Activated CD8-positive, alpha-beta T cell treated with anti-CD3 and anti-CD28 coated beads for 36 hours (primary cell): ENCODE measurements at regions not wholly inside any gene's neighbourhood (a gene's known extent, or its start where the extent isn't known, plus 50 kb on each side); places are given as distances from the start of the nearest gene placed in this dataset.
"Not testable (repeated sequence)": the region's sequence is repeated elsewhere in the genome, so short reads cannot be mapped to it uniquely, and the experiment has no call there.

ENCODE experiments used
- ATAC-seq: fragments of 200-7000 bp; cut with Tn5 transposase; one replicate; pipeline ENCODE4 v1.10.0; 2021; ENCODE audit warnings: mild to moderate bottlenecking, moderate library complexity
- CTCF ChIA-PET: fragments of 350-600 bp; sonication (Branson Sonifier 250); formaldehyde crosslinking; loops from one replicate; lab custom pipeline; 2021; ENCODE audit warnings: antibody characterized with exemption; lab: Charles Lee
- POLR2A ChIA-PET: fragments of 350-600 bp; sonication (Branson Sonifier 250); formaldehyde crosslinking; loops from one replicate; lab custom pipeline; 2021; ENCODE audit warnings: antibody characterized with exemption; lab: Charles Lee
- DNase-seq: peaks from one replicate; pipeline ENCODE4 v3.0.0-alpha.2; 2020
- H3K27ac Mint-ChIP-seq: one replicate; pipeline ENCODE4 v1.8.0; 2021; ENCODE audit warnings: mild to moderate bottlenecking, mixed read lengths
- H3K27me3 Mint-ChIP-seq: one replicate; pipeline ENCODE4 v1.8.0; 2021; ENCODE audit warnings: mixed read lengths
- H3K36me3 Mint-ChIP-seq: one replicate; pipeline ENCODE4 v1.8.0; 2021; ENCODE audit warnings: low read depth, mixed read lengths
- H3K4me1 Mint-ChIP-seq: one replicate; pipeline ENCODE4 v1.8.0; 2021; ENCODE audit warnings: low read depth, mixed read lengths
- H3K4me3 Mint-ChIP-seq: one replicate; pipeline ENCODE4 v1.8.0; 2021; ENCODE audit warnings: mild to moderate bottlenecking, moderate library complexity, mixed read lengths
- H3K9me3 Mint-ChIP-seq: one replicate; pipeline ENCODE4 v1.8.0; 2021; ENCODE audit warnings: mixed read lengths
- intact Hi-C: fragments of 100-400 bp; cut with micrococcal nuclease; formaldehyde crosslinking; loops from one replicate; pipeline ENCODE4 v1.10.0; 2022
- TF ChIP-seq, protein P1 (sequence below): fragments of 200-600 bp; IDR thresholded peaks from one replicate; pipeline ENCODE4 v1.8.0; 2022; ENCODE audit warnings: antibody characterized with exemption, mild to moderate bottlenecking

DNA sequence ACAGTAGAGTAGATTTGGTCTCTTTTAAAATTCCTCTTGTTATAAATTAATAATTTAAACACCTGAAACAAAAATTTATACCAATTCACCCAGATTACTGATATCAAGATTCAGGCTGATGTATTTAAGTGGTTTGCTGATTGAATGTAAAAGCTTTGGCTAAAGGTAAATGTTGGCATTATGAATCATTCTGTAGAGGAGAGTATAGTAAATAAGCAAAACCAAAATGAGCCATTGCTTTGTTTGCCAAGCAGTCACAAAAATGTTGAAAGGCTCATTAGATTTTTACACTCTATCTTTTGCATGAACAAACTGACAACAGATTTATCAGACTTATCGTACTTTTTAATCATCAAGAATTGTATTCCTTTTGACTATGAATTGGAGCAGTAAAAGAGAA is 332.6 kb downstream of the FAM170A start:
- Mint-ChIP-seq H3K4me1 (no peaks in the 10 kb centered on the region), H3K36me3 (no peaks in the 10 kb centered on the region), H3K27ac (no peak overlapping the region), H3K4me3 (no peak overlapping the region), H3K9me3 (no peaks in the 10 kb centered on the region), H3K27me3 (no peaks in the 10 kb centered on the region)
- ChIA-PET CTCF (no interaction called here), POLR2A (no interaction called here)
- intact Hi-C loops, result no loop called here
- no peak for DNase-seq
- TF ChIP-seq, protein P1, sequence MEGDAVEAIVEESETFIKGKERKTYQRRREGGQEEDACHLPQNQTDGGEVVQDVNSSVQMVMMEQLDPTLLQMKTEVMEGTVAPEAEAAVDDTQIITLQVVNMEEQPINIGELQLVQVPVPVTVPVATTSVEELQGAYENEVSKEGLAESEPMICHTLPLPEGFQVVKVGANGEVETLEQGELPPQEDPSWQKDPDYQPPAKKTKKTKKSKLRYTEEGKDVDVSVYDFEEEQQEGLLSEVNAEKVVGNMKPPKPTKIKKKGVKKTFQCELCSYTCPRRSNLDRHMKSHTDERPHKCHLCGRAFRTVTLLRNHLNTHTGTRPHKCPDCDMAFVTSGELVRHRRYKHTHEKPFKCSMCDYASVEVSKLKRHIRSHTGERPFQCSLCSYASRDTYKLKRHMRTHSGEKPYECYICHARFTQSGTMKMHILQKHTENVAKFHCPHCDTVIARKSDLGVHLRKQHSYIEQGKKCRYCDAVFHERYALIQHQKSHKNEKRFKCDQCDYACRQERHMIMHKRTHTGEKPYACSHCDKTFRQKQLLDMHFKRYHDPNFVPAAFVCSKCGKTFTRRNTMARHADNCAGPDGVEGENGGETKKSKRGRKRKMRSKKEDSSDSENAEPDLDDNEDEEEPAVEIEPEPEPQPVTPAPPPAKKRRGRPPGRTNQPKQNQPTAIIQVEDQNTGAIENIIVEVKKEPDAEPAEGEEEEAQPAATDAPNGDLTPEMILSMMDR, result no peak
- ATAC-seq, result no peak

DNA sequence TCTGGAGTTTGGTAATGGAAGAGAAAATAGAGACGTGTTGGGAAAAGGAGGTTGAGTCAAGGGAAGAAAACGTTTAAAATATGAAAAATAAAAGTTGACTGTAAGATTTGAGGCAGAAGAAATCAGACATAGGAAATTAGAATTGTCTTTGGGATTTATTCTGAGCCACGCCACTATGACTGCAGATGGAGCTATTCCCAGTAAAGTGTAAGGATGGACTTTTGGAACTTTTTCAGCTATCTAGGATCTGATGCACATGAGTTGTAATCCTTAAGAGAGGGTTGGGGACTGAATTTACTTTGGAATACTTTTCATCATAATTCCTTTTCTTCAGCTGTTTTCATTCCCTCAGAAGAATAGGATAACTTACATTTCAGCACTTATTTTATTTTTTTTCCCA is 336.7 kb downstream of the FAM170A start:
- Mint-ChIP-seq H3K27me3 (no peaks in the 10 kb centered on the region), H3K36me3 (no peaks in the 10 kb centered on the region), H3K4me1 (no peaks in the 10 kb centered on the region), H3K9me3 (peaks cover 2% of the 10 kb centered on the region), H3K27ac (no peak overlapping the region), H3K4me3 (no peak overlapping the region)
- DNase-seq (no peak), ATAC-seq (no peak)
- TF ChIP-seq, protein P1, result no peak
- ChIA-PET POLR2A (interaction anchor here (0.6 kb wide), 1 partner anchor 473 kb away, joined by 3 read pairs; no protein-coding TSS in a partner anchor), CTCF (no interaction called here)
- intact Hi-C loops, result no loop called here

DNA sequence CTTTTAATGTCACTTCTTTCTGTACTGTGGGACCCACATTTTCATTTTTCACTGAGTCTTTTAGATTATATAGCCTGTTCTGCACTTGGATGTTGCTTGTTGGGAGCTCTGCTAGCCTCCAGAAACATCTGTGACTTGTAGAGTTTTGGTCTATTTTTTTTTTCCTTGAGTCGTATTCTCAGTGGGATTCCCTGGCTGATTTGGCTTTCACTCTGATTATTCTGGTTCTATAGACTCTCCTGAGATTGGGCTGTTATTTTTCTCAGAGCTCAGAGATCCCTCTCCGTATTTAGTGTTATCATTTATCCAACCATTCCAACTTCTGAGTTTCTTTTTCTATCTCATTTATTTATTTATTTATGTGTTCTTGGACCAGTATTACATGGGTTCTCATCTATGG is 339.3 kb downstream of the FAM170A start:
- H3K27ac Mint-ChIP-seq, result no peak overlapping the region
- CTCF ChIA-PET, result no interaction called here

DNA sequence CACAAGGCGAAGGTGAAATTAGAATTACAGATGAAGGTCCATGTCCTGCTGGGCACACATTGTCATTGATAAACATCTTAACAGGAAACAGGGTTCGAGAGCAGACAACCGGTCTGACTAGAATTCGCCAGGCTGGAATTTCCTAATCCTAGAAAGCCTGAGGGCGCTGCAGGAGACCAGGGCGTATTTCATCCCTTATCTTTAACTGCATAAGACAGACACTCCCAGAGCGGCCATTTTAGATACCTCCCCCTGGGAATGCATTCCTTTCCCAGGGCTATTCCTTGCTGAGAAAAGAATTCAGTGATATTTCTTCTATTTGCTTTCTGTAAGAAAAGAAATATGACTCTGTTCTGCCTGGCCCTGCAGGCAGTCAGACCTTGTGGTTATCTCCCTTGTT is 357.7 kb downstream of the FAM170A start:
- ATAC-seq, H3K27me3 Mint-ChIP-seq, CTCF ChIA-PET, H3K36me3 Mint-ChIP-seq, H3K4me3 Mint-ChIP-seq, POLR2A ChIA-PET, H3K4me1 Mint-ChIP-seq, intact Hi-C loops, DNase-seq, H3K27ac Mint-ChIP-seq: not testable (repeated sequence)
- peaks cover 17% of the 10 kb centered on the region for H3K9me3 Mint-ChIP-seq

More for the DNA sequence above, 339.3 kb downstream of the FAM170A start:
- Mint-ChIP-seq H3K36me3 (no peaks in the 10 kb centered on the region), H3K27me3 (no peaks in the 10 kb centered on the region), H3K4me3 (no peak overlapping the region), H3K4me1 (no peaks in the 10 kb centered on the region), H3K9me3 (peaks cover 2% of the 10 kb centered on the region)
- ATAC-seq (no peak), DNase-seq (no peak)
- POLR2A ChIA-PET, result no interaction called here
- intact Hi-C loops, result no loop called here
- TF ChIP-seq, protein P1, result no peak

DNA sequence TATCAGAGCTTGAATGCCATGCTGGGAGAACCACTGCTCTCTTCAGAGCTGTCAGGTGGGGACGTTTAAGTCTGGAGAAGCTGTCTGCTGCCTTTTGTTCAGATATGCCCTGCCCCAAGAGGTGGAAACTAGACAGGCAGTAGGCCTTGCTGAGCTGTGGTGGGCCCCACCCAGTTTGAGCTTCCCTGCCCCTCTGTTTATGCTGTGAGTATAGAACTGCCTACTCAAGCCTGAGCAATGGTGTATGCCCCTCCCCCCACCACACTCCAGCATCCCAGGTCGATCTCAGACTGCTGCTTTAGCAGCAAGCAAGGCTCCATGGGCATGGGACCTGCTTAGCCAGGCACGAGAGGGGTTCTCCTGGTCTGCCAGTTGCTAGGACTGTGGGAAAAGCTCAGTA is 362.3 kb downstream of the FAM170A start:
- ATAC-seq (no peak), DNase-seq (no peak)
- ChIA-PET POLR2A (no interaction called here), CTCF (no interaction called here)
- Mint-ChIP-seq H3K36me3 (no peaks in the 10 kb centered on the region), H3K9me3 (peaks cover 13% of the 10 kb centered on the region), H3K4me3 (no peak overlapping the region), H3K4me1 (no peaks in the 10 kb centered on the region), H3K27me3 (no peaks in the 10 kb centered on the region), H3K27ac (no peak overlapping the region)
- intact Hi-C loops, result no loop called here
- TF ChIP-seq, protein P1, result no peak

DNA sequence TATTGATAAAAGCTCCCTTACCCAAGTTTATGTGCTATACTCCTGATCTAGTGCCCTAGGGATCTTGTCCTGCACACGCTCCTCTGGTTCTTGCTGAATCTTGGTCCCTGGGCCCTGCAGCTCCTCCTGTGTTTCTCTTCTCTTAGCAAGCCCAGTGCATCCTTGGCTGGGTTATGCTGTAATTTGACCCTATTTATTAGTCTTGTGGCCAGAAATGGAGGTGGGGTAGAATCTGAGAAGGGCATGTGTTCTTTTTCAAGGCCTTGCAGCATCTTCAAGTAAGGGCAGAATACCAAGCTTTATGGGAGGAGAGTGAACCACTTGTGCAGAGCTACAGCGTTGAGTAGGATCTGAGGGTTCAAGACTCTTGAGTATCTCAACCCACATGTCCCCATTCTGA is 366.8 kb downstream of the FAM170A start:
- intact Hi-C loops, result no loop called here
- no peak overlapping the region for H3K4me3 Mint-ChIP-seq
- no peaks in the 10 kb centered on the region for H3K27me3 Mint-ChIP-seq
- no peak for DNase-seq
- H3K36me3 Mint-ChIP-seq, result no peaks in the 10 kb centered on the region
- ChIA-PET POLR2A (no interaction called here), CTCF (no interaction called here)
- no peak for ATAC-seq
- H3K27ac Mint-ChIP-seq, result no peak overlapping the region
- TF ChIP-seq, protein P1, result no peak
- H3K4me1 Mint-ChIP-seq, result no peaks in the 10 kb centered on the region
- H3K9me3 Mint-ChIP-seq, result no peaks in the 10 kb centered on the region
